ENCODE measurements at regions not wholly inside any gene's neighbourhood (a gene's known extent, or its start where the extent isn't known, plus 50 kb on each side); places are given as distances from the start of the nearest gene placed in this dataset.
"Not testable (repeated sequence)": the region's sequence is repeated elsewhere in the genome, so short reads cannot be mapped to it uniquely, and the experiment has no call there.

- H3K36me3 ChIP-seq (ENCODE audit: control insufficient read depth, insufficient read depth, low read length) = no peaks in the 10 kb centered on the region
- H3K27me3 ChIP-seq (replicated peaks; ENCODE audit: control insufficient read depth, insufficient read depth, low read length, poor library complexity, severe bottlenecking) = no peaks in the 10 kb centered on the region
- H3K27ac ChIP-seq (ENCODE audit: insufficient read depth, low read length, poor library complexity, severe bottlenecking) = no peak overlapping the region
These were observed 1362.9 kb upstream of the SLC39A10 start for GRCh38 chr2:194294156-194294555.

GRCh38 chr2:194291104-194291503, 1365.9 kb upstream of the SLC39A10 start:
- H3K36me3 ChIP-seq (ENCODE audit: control insufficient read depth, insufficient read depth, low read length) = no peaks in the 10 kb centered on the region
- DNase-seq = no peak
- H3K4me1 ChIP-seq (ENCODE audit: control insufficient read depth, insufficient read depth, low read length, poor library complexity, severe bottlenecking) = no peaks in the 10 kb centered on the region
- no peak overlapping the region for H3K4me3 ChIP-seq (ENCODE audit: insufficient read depth, low read depth, low read length, poor library complexity, severe bottlenecking)
- H3K27me3 ChIP-seq (replicated peaks; ENCODE audit: control insufficient read depth, insufficient read depth, low read length, poor library complexity, severe bottlenecking) = no peaks in the 10 kb centered on the region
- no peak overlapping the region for H3K27ac ChIP-seq (ENCODE audit: insufficient read depth, low read length, poor library complexity, severe bottlenecking)
- H3K9me3 ChIP-seq (ENCODE audit: control insufficient read depth, low read length) = no peaks in the 10 kb centered on the region

More at GRCh38 chr2:194294156-194294555, 1362.9 kb upstream of the SLC39A10 start:
- H3K9me3 ChIP-seq (ENCODE audit: control insufficient read depth, low read length) = no peaks in the 10 kb centered on the region
- DNase-seq = no peak
- H3K4me1 ChIP-seq (ENCODE audit: control insufficient read depth, insufficient read depth, low read length, poor library complexity, severe bottlenecking) = no peaks in the 10 kb centered on the region
- no peak overlapping the region for H3K4me3 ChIP-seq (ENCODE audit: insufficient read depth, low read depth, low read length, poor library complexity, severe bottlenecking)

GRCh38 chr2:194289712-194290346, 1367.2 kb upstream of the SLC39A10 start:
- Histone ChIP-seq H3K4me1 (ENCODE audit: control insufficient read depth, insufficient read depth, low read length, poor library complexity, severe bottlenecking) (no peaks in the 10 kb centered on the region), H3K4me3 (ENCODE audit: insufficient read depth, low read depth, low read length, poor library complexity, severe bottlenecking) (no peak overlapping the region), H3K27me3 (replicated peaks; ENCODE audit: control insufficient read depth, insufficient read depth, low read length, poor library complexity, severe bottlenecking) (no peaks in the 10 kb centered on the region), H3K36me3 (ENCODE audit: control insufficient read depth, insufficient read depth, low read length) (no peaks in the 10 kb centered on the region), H3K27ac (ENCODE audit: insufficient read depth, low read length, poor library complexity, severe bottlenecking) (no peak overlapping the region), H3K9me3 (ENCODE audit: control insufficient read depth, low read length) (no peaks in the 10 kb centered on the region)
- DNase-seq = no peak

- H3K9me3 ChIP-seq (ENCODE audit: control insufficient read depth, low read length); H3K27ac ChIP-seq (ENCODE audit: insufficient read depth, low read length, poor library complexity, severe bottlenecking); DNase-seq; H3K36me3 ChIP-seq (ENCODE audit: control insufficient read depth, insufficient read depth, low read length); H3K4me1 ChIP-seq (ENCODE audit: control insufficient read depth, insufficient read depth, low read length, poor library complexity, severe bottlenecking); H3K4me3 ChIP-seq (ENCODE audit: insufficient read depth, low read depth, low read length, poor library complexity, severe bottlenecking); H3K27me3 ChIP-seq (replicated peaks; ENCODE audit: control insufficient read depth, insufficient read depth, low read length, poor library complexity, severe bottlenecking): not testable (repeated sequence)
These were observed 1380.4 kb upstream of the SLC39A10 start for GRCh38 chr2:194276667-194277066.

- Histone ChIP-seq H3K27ac (ENCODE audit: insufficient read depth, low read length, poor library complexity, severe bottlenecking) (no peak overlapping the region), H3K4me3 (ENCODE audit: insufficient read depth, low read depth, low read length, poor library complexity, severe bottlenecking) (no peak overlapping the region), H3K27me3 (replicated peaks; ENCODE audit: control insufficient read depth, insufficient read depth, low read length, poor library complexity, severe bottlenecking) (no peaks in the 10 kb centered on the region), H3K36me3 (ENCODE audit: control insufficient read depth, insufficient read depth, low read length) (no peaks in the 10 kb centered on the region), H3K9me3 (ENCODE audit: control insufficient read depth, low read length) (no peaks in the 10 kb centered on the region), H3K4me1 (ENCODE audit: control insufficient read depth, insufficient read depth, low read length, poor library complexity, severe bottlenecking) (no peaks in the 10 kb centered on the region)
- no peak for DNase-seq
These were observed 1385.6 kb upstream of the SLC39A10 start for GRCh38 chr2:194271293-194271961.

- H3K4me3 ChIP-seq (ENCODE audit: insufficient read depth, low read depth, low read length, poor library complexity, severe bottlenecking) = no peak overlapping the region
- no peak overlapping the region for H3K27ac ChIP-seq (ENCODE audit: insufficient read depth, low read length, poor library complexity, severe bottlenecking)
- no peaks in the 10 kb centered on the region for H3K9me3 ChIP-seq (ENCODE audit: control insufficient read depth, low read length)
- H3K27me3 ChIP-seq (replicated peaks; ENCODE audit: control insufficient read depth, insufficient read depth, low read length, poor library complexity, severe bottlenecking) = no peaks in the 10 kb centered on the region
- no peak for DNase-seq
- H3K4me1 ChIP-seq (ENCODE audit: control insufficient read depth, insufficient read depth, low read length, poor library complexity, severe bottlenecking) = no peaks in the 10 kb centered on the region
- no peaks in the 10 kb centered on the region for H3K36me3 ChIP-seq (ENCODE audit: control insufficient read depth, insufficient read depth, low read length)
These were observed 1386.4 kb upstream of the SLC39A10 start for GRCh38 chr2:194270648-194271047.

GRCh38 chr2:194264586-194264985, 1392.4 kb upstream of the SLC39A10 start:
- Histone ChIP-seq H3K4me3 (ENCODE audit: insufficient read depth, low read depth, low read length, poor library complexity, severe bottlenecking) (no peak overlapping the region), H3K9me3 (ENCODE audit: control insufficient read depth, low read length) (no peaks in the 10 kb centered on the region), H3K36me3 (ENCODE audit: control insufficient read depth, insufficient read depth, low read length) (no peaks in the 10 kb centered on the region), H3K27me3 (replicated peaks; ENCODE audit: control insufficient read depth, insufficient read depth, low read length, poor library complexity, severe bottlenecking) (no peaks in the 10 kb centered on the region), H3K4me1 (ENCODE audit: control insufficient read depth, insufficient read depth, low read length, poor library complexity, severe bottlenecking) (no peaks in the 10 kb centered on the region), H3K27ac (ENCODE audit: insufficient read depth, low read length, poor library complexity, severe bottlenecking) (no peak overlapping the region)
- DNase-seq = no peak

- Histone ChIP-seq H3K9me3 (ENCODE audit: control insufficient read depth, low read length) (no peaks in the 10 kb centered on the region), H3K27ac (ENCODE audit: insufficient read depth, low read length, poor library complexity, severe bottlenecking) (no peak overlapping the region), H3K27me3 (replicated peaks; ENCODE audit: control insufficient read depth, insufficient read depth, low read length, poor library complexity, severe bottlenecking) (no peaks in the 10 kb centered on the region), H3K4me3 (ENCODE audit: insufficient read depth, low read depth, low read length, poor library complexity, severe bottlenecking) (no peak overlapping the region), H3K36me3 (ENCODE audit: control insufficient read depth, insufficient read depth, low read length) (no peaks in the 10 kb centered on the region), H3K4me1 (ENCODE audit: control insufficient read depth, insufficient read depth, low read length, poor library complexity, severe bottlenecking) (no peaks in the 10 kb centered on the region)
- no peak for DNase-seq
These were observed 1396.8 kb upstream of the SLC39A10 start for GRCh38 chr2:194260185-194260584.

GRCh38 chr2:194257095-194257494, 1399.9 kb upstream of the SLC39A10 start:
- Histone ChIP-seq H3K9me3 (ENCODE audit: control insufficient read depth, low read length) (no peaks in the 10 kb centered on the region), H3K27ac (ENCODE audit: insufficient read depth, low read length, poor library complexity, severe bottlenecking) (no peak overlapping the region), H3K27me3 (replicated peaks; ENCODE audit: control insufficient read depth, insufficient read depth, low read length, poor library complexity, severe bottlenecking) (no peaks in the 10 kb centered on the region), H3K4me1 (ENCODE audit: control insufficient read depth, insufficient read depth, low read length, poor library complexity, severe bottlenecking) (no peaks in the 10 kb centered on the region), H3K4me3 (ENCODE audit: insufficient read depth, low read depth, low read length, poor library complexity, severe bottlenecking) (no peak overlapping the region), H3K36me3 (ENCODE audit: control insufficient read depth, insufficient read depth, low read length) (no peaks in the 10 kb centered on the region)
- DNase-seq = no peak

GRCh38 chr2:194253528-194254259, 1403.3 kb upstream of the SLC39A10 start:
- Histone ChIP-seq H3K4me1 (ENCODE audit: control insufficient read depth, insufficient read depth, low read length, poor library complexity, severe bottlenecking) (no peaks in the 10 kb centered on the region), H3K27ac (ENCODE audit: insufficient read depth, low read length, poor library complexity, severe bottlenecking) (no peak overlapping the region), H3K4me3 (ENCODE audit: insufficient read depth, low read depth, low read length, poor library complexity, severe bottlenecking) (no peak overlapping the region), H3K9me3 (ENCODE audit: control insufficient read depth, low read length) (no peaks in the 10 kb centered on the region), H3K36me3 (ENCODE audit: control insufficient read depth, insufficient read depth, low read length) (no peaks in the 10 kb centered on the region), H3K27me3 (replicated peaks; ENCODE audit: control insufficient read depth, insufficient read depth, low read length, poor library complexity, severe bottlenecking) (no peaks in the 10 kb centered on the region)
- DNase-seq = no peak
